ENCODE measurements at regions not wholly inside any gene's neighbourhood (a gene's known extent, or its start where the extent isn't known, plus 50 kb on each side); places are given as distances from the start of the nearest gene placed in this dataset.
"Not testable (repeated sequence)": the region's sequence is repeated elsewhere in the genome, so short reads cannot be mapped to it uniquely, and the experiment has no call there.

GRCh38 chr3:153567011-153567410 lies 405.0 kb downstream of the RAP2B start:
- intact Hi-C loops (cut with DNase I; ENCODE audit: low total_unique reads), result no loop called here
- Histone ChIP-seq H3K27me3 (no peaks in the 10 kb centered on the region), H3K27ac (no peak overlapping the region), H3K4me3 (no peak overlapping the region), H3K4me1 (no peaks in the 10 kb centered on the region), H3K36me3 (ENCODE audit: low read depth, missing control alignments) (no peaks in the 10 kb centered on the region), H3K9me3 (peaks cover 4% of the 10 kb centered on the region)
- 50 to 55% methylated on average over 1 of the region's 1 CpG for WGBS, 2 donors
- DNase-seq, result no peak
- TF ChIP-seq POLR2A (IDR thresholded peaks at IDR 0.05), result no peak
- no peak for TF ChIP-seq CTCF (IDR thresholded peaks at IDR 0.05)

- Histone ChIP-seq H3K9me3 (peaks cover 4% of the 10 kb centered on the region), H3K27ac (no peak overlapping the region), H3K27me3 (no peaks in the 10 kb centered on the region), H3K36me3 (ENCODE audit: low read depth, missing control alignments) (no peaks in the 10 kb centered on the region), H3K4me1 (no peaks in the 10 kb centered on the region), H3K4me3 (no peak overlapping the region)
- intact Hi-C loops (cut with DNase I; ENCODE audit: low total_unique reads), result no loop called here
- DNase-seq, result no peak
- TF ChIP-seq POLR2A (IDR thresholded peaks at IDR 0.05), result no peak
- no peak for TF ChIP-seq CTCF (IDR thresholded peaks at IDR 0.05)
These were observed 405.5 kb downstream of the RAP2B start for GRCh38 chr3:153567556-153567955.

- H3K4me1 ChIP-seq; H3K27me3 ChIP-seq; intact Hi-C loops (cut with DNase I; ENCODE audit: low total_unique reads); H3K9me3 ChIP-seq; H3K27ac ChIP-seq; H3K4me3 ChIP-seq; H3K36me3 ChIP-seq (ENCODE audit: low read depth, missing control alignments); DNase-seq: not testable (repeated sequence)
- 91 to 97% methylated on average over 1 of the region's 1 CpG for WGBS, 2 donors
These were observed 408.5 kb downstream of the RAP2B start for GRCh38 chr3:153570481-153570880.

GRCh38 chr3:153572165-153572564 lies 410.1 kb downstream of the RAP2B start:
- WGBS, 2 donors, result 82 to 91% methylated on average over 3 of the region's 3 CpGs
- Histone ChIP-seq H3K27ac (no peak overlapping the region), H3K9me3 (no peaks in the 10 kb centered on the region), H3K27me3 (no peaks in the 10 kb centered on the region), H3K4me3 (no peak overlapping the region), H3K36me3 (ENCODE audit: low read depth, missing control alignments) (no peaks in the 10 kb centered on the region), H3K4me1 (no peaks in the 10 kb centered on the region)
- TF ChIP-seq POLR2A (IDR thresholded peaks at IDR 0.05) (no peak), CTCF (IDR thresholded peaks at IDR 0.05) (no peak)
- DNase-seq, result no peak
- intact Hi-C loops (cut with DNase I; ENCODE audit: low total_unique reads), result no loop called here

GRCh38 chr3:153572654-153573053 lies 410.6 kb downstream of the RAP2B start:
- Histone ChIP-seq H3K4me3 (no peak overlapping the region), H3K36me3 (ENCODE audit: low read depth, missing control alignments) (no peaks in the 10 kb centered on the region), H3K27me3 (no peaks in the 10 kb centered on the region), H3K9me3 (no peaks in the 10 kb centered on the region), H3K4me1 (no peaks in the 10 kb centered on the region), H3K27ac (no peak overlapping the region)
- 85 to 90% methylated on average over 2 of the region's 2 CpGs for WGBS, 2 donors
- no peak for TF ChIP-seq POLR2A (IDR thresholded peaks at IDR 0.05)
- TF ChIP-seq CTCF (IDR thresholded peaks at IDR 0.05), result no peak
- no peak for DNase-seq
- intact Hi-C loops (cut with DNase I; ENCODE audit: low total_unique reads), result no loop called here

Measured in testis (tissue), 2 donors.